HG03469 (cell line): ENCODE measurements at regions not wholly inside any gene's neighbourhood (a gene's known extent, or its start where the extent isn't known, plus 50 kb on each side); places are given as distances from the start of the nearest gene placed in this dataset.
"Not testable (repeated sequence)": the region's sequence is repeated elsewhere in the genome, so short reads cannot be mapped to it uniquely, and the experiment has no call there.

Source experiments
- ATAC-seq: cut with Tn5 transposase; IDR thresholded peaks from one replicate; pipeline ENCODE4 v1.9.1; 2021; ENCODE audit warnings: mild to moderate bottlenecking, moderate library complexity, moderate number of reproducible peaks; ENCODE audit not compliant: unreplicated experiment

DNA sequence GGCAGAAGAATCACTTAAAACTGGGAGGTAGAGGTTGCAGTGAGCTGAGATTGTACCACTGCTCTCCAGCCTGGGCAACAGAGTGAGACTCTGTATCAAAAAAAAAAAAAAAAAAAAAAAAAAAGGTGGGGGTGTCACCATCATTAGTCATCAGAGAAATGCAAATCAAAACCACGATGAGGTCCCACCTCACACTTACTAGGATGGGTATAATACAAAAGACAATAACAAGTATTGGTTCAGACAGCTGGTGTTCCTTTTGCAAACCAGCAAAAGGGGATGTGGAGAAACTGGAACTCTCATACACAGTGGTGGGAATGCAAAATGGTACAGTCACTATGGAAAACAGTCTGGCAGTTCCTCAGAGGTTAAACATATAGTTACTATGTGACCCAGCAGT, 78.7 kb upstream of the TSC22D2 start:
- ATAC-seq, result no peak

DNA sequence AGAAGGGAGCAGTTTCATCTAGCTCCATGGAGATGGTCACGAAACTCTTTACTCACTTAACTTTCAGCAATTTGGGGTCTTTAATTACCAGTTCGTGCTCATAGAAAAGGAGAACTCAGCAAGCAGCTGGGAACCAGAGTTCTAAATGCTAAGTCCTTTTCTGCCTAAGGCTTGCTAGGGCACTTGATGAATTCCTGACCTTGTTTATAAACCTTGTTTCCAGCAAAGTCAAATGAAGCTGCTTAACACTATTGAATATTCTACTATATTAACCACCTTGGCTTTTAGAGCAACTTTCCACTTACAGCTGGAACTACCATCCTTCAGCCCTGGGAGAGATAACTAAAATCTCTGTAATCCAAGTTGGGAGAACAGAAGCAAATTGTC, 79.5 kb upstream of the TSC22D2 start:
- no peak for ATAC-seq

DNA sequence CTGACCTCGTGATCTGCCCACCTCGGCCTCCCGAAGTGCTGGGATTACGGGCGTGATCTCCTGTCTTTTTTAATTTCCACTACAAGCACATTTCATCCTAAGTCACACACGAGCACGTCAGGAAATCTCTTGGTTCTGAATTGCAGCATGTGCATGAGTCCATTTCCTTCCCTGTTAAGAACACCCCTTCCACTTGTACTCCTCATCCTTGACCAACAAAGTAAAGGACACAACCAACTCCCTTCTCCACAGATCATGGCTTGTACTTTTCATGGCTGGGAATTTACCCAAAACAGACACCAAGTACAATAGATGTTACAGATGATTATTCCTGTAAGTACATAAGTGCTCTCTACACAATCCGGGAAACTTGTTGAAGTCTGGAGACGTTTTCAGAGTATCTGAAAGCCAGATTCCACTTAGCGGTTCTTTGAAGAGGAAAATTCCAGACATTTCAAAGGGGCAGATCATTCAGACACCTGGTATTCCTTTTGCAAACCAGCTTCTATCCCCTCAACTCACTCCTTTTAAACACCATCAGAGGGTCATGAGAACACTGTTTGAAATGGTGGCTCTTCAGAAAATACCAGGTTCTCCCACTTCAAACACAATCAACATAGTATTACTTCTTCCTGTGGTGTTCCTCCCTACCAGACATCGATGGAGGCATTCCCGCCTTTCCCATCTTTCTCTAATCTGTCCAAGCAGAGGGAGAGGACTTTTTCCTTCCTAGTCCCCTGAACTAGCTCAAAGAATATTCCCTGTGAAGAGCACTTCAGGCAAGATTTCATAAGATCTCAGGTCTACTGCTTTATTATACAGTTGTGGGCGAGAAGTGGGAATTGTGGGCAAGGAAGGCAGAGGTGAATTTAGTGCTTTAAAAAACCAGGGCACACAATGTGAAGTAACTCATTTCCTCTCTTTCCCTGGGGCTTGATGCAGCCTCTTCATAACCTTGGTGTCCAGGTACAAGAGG, 80.1 kb upstream of the TSC22D2 start:
- ATAC-seq, result no peak

DNA sequence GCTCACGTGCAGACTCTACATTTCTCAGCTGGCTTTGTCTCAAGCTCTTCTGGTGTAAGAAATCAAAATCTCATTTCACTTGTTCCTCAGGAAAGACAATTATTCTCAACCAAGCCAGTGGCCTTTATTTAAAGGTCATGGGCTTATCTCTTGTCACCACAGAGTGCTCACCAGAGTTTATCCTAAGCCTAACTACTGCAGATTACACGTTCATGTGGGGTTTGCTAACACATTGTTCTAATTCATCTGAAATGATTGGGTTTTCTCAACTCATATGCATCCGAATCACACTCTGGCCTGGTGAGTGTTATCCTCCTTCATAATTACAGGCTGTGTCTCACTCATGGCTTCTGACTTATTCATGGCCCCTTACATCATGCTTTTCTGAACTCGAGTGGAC, 83.3 kb upstream of the TSC22D2 start:
- no peak for ATAC-seq

DNA sequence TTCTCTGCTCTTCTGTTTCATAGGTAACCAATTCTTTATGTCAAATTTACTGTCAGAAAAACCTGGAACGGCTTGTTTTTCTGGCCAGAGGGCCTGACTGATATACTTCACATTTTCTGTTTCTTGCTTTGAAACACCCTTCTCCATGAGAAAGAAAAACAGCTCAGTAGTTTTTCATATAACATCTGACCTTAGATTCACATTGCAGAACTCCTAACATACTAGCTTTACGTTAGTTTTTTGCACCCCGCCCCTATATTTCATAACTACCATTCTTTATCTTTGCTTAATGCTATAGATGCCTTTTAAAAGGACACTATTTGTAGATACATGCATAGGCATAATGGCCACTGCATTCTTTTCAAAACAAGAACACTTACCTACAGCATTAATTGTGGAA, 83.9 kb upstream of the TSC22D2 start:
- no peak for ATAC-seq

DNA sequence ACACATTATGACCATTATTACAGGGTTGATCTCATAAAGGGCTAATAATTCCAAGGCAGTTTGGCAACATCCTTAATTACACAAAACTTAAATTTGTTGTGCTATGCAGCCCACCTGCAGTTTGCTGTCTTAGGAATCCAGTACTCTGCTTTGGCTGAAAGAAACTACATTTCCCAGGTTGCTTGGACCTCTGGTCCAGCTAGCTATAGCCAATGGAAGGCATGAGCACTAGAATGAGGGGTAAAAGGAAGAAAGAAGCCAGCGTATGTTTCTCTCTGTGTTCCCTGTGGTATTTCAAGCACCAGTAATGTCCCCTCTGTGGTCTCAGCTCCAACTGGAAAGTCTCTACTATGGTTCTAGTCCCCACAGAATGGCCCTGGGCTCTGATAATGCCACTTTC, 84.3 kb upstream of the TSC22D2 start:
- no peak for ATAC-seq

DNA sequence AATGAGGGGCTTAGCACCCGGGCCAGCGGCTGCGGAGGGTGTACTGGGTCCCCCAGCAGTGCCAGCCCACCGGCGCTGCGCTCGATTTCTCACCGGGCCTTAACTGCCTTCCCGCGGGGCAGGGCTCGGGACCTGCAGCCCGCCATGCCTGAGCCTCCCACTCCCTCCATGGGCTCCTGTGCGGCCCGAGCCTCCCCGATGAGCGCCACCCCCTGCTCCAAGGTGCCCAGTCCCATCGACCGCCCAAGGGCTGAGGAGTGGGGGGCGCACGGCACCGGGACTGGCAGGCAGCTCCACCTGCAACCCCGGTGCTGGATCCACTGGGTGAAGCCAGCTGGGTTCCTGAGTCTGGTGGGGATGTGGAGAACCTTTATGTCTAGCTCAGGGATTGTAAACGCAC, 85.0 kb upstream of the TSC22D2 start:
- not testable (repeated sequence) for ATAC-seq

DNA sequence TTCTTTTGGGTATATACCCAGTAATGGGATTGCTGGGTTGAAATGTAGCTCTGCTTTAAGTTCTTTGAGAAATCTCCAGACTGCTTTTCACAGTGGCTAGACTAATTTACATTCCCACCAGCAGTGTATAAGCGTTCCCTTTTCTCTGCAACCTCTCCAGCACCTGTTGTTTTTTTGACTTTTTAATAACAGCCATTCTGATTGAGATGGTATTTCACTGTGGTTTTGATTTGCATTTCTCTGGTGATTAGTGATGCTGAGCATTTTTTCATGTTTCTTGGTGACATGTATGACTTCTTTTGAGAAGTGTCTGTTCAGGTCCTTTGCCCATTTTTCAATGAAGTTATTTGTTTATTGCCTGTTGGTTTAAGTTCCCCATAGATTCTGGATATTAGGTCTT, 87.1 kb upstream of the TSC22D2 start:
- ATAC-seq, result not testable (repeated sequence)

DNA sequence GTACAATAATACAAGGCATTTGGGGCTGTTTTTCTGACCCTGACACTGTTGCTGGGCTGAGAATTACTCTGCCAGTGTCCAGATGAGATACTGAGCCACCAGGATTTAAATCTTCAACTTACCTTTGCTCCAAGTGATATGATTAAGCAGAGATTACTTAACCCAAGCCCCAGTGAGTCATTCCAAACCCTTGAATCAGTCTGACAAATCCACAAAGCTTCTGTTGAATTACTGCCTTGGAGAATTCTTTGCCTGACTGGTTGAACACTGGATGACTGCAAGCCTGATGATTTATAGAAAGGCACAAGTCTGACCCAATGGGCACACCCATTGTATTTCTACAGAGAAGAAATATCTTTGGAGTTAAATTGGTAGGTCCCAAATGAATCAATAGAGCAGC, 88.2 kb upstream of the TSC22D2 start:
- no peak for ATAC-seq

DNA sequence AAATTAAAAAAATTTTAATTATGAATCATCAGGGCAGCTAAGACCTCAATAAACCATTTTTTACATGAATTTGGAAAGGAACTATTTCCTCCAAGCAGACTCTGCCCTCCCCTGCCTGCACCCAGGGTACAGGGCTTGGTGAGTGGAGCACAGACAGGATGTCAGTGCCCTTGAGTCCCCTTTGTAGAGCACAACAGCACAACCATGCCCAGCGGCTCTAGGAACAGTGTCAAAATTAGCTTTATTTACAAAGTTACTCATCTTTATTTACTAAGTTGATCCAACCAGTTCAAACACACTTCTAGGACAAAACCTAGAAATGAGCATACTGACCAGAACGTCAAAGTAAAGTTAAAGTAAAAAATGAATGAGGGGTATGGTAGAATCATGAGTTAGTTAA, 90.6 kb upstream of the TSC22D2 start:
- no peak for ATAC-seq

DNA sequence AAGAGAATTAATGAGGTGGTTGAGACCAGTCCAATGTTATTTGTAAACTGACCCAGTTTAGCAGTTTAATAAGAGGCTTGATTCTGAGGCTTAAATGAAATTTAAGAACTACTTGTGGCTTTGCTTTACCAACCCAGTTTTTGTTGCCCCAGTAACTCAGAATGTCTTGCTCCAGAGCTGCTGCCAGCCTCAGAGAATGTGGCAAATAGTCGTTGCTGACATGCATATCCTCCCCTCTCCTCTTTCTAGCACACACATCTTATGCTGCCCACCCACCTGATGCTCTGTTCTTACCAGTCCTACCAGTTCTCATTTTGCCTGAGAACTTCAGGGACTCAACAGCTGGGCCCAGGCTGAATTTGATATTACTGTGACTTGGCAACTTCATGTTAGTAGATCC, 92.4 kb upstream of the TSC22D2 start:
- no peak for ATAC-seq

DNA sequence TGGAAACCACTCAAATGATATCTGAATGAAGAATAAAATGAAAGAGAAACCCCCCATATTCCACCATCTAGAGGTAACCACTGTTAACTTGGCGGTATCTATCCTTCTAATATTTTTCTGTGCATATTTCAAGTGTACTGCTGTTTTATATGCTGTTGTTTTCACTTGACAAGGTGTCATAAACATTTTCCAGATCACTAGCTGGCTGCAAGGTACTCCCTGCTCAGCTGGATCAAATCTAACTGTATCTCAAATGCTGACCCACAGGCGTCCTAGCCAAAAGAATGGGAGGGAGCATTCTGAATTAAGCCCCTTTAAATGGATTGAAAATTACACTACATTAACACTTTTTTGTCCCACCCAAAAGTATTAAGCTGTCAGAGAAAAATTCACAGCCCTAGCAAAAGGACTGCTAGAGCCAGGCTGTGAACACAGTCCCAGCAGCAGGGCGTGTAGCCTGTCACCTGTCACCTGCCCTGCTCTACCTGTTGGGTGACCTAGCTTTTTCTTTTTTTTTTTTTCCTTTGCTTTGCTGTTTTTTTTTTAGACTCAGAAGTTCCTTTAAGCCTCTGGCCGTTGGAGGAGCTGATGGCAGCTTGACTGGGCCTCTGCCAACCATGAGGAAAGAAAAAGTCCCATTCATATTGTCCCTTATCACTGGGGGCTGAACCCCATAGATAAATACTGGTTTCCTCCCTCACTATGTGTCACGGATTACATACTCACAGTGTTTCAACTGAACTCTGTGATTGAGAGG, 93.7 kb upstream of the TSC22D2 start:
- no peak for ATAC-seq

DNA sequence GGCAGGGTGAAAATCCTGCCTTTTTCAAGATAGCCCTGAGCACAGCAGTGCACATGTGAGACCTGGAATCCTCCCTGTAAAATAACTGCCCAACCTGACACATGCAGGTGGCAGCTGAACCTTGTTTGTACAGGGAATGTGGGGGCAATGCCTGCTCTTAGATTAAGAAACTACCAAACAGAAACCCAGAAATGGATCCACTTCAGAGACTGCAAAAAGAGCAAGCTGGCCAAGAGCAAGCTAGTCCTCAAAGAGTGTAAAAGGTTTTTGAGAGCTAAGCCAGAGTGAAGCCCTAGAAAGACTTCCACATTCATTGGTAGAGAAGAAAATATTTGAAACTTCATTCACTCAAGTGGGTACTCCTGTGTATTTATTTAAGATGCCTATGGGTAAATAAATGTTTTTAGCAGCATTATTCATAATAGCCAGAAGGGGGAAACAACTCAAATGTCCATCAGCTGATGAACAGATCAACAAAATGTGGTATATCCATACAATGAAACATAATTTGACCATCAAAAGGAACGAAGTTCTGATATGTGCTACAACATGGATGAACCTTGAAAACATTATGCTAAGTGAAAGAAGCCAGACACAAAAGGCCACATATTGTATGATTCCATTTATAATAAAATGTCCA, 96.0 kb upstream of the TSC22D2 start:
- ATAC-seq, result no peak

DNA sequence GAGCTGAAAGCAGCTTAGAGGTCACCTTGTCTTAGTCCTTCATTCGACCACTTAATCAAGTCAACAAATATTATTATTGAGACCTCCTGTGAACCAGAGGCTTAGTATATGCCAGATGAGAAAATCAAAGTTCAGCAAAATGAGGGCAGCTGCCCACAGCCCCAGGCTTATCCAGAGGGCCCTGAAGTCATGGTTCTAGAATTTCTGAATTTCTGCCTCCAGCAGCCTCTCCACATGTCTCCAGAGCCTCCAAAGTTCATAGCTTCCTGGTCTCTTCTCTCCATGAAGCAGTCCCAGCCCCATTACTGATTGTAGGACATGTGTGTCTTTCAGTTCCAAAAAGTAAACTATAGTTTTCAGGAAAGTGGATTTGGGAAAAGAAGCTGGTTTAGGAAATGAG, 96.9 kb upstream of the TSC22D2 start:
- no peak for ATAC-seq

DNA sequence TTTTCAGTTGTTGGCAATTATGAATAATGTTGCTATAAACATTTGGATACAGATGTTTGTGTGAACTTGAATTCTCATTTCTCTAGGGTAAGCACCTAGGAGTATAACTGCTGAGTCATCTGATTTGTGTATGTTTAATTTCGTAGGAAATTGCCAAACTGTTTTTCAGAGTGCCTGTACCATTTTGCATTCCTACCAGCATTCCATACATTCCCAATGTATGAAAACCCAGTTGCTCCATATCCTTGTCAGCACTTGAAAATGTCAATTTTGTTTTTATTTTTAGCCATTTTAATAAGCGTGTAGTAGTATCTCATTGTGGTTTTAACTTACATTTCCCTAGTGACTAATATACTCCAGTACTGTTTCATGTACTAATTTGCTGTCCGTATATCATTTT, 98.5 kb upstream of the TSC22D2 start:
- no peak for ATAC-seq

DNA sequence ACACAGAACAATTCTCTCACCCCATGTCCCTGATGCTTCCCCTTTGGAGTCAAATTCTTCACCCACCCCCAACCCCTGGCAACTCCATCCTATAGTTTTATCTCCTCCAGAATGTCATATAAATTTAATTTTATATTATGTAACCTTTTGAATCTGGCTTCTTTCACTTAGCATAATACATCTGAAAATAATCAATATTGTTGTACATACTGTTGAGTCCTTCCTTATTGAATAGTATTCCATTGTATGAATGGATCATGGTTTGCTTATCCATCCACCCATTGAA, 98.9 kb upstream of the TSC22D2 start:
- no peak for ATAC-seq

DNA sequence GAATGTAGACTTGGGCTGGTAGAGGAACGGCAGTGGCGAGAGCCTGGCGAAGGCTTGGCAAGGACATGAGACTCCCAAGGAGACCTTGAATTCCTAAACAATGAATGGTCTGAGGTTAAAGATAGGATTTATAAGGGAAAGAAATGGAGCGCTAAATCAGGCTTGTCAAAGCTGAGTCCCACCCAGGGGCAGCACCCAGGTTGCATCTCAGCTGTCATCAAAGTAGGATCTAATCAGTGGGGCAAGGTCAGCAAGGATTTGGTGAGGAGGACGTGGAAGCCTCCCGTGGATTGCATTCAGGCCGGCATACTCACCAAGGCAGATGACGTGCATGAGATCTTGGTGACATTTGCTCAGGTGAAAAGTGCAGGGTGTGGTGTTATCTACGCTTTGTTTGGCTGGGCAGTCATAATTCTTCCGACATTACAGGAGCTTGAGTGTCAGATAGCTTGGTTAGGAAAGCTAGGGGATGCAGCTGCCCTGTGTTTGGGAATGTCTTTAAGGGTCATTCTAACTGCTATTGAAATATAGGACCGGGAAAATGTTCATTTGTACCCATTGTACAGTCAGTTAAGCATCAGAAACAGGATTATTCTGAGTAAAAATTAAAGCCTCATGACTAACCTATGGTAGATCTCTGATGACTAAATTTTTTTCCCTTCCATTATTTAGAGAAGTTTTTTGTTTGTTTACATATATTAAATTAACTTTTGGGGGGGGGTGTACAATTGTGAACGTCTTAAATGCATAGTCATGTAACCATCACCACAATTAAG, 99.4 kb upstream of the TSC22D2 start:
- no peak for ATAC-seq

DNA sequence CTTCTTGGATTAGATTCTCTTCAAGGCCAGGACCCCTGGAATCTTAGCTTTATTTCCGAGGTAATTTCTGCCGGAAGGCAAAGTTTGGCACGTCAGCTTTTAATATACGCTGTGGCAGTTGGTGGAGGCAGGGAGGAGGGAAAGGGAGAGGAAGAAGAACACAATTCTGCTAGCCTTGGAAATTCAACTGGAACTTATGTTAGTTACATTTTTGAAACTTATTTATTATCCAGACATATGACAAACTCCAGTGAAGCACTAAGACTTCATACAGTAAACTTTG, 100.1 kb upstream of the TSC22D2 start:
- ATAC-seq, result no peak

DNA sequence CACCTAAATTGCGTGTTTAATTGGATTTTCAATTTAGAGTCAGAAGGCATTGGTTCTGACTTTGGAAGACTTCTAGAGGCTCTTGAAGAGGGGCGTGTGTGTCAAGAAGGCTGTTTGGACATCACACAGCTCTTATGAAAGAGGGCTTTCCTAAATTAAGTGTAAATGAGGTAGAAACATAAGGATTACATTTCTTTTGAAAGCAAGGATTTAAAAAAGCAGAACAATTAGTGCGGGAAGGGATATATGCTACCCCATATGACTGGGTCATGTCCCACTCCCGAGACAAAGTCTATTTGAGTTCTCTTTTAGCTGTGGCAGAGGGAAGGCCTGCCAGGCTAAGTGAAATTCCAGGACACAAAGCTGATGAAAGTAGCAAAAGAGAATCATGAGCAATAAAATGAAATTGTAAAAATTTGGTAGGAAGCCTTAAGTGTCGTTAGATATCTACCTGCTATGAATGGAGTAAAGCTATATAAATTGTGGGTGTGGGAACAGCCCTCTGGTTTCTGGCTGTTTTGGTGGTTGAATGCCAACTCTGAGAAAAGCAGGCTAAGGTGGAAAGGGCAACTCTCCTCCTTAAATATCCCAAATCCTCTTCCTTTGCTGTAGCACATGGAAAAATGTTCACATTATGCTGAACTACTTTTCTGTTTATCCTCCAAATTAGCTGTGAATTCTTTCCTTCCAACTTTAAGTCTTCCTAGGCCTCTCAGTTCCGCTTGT, 100.6 kb upstream of the TSC22D2 start:
- ATAC-seq, result no peak

DNA sequence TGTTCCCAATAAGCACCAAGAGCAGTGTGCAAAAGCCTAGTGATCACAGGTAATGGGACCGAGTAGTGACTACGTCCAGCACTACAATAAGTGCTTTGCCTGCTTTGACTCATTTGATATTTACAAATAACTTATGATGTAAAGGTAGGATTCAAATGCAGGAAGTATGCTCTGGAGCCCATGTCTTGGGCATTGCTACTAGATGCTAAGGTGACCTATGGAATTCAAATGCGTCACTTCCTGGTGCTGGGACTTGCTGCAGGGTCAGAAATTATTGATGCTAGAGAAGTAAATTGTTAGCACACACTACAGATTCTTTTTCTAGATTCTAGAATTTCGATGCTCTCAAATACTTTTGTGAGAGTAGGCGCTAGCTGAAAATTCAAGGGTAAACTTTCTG, 101.2 kb upstream of the TSC22D2 start:
- no peak for ATAC-seq

DNA sequence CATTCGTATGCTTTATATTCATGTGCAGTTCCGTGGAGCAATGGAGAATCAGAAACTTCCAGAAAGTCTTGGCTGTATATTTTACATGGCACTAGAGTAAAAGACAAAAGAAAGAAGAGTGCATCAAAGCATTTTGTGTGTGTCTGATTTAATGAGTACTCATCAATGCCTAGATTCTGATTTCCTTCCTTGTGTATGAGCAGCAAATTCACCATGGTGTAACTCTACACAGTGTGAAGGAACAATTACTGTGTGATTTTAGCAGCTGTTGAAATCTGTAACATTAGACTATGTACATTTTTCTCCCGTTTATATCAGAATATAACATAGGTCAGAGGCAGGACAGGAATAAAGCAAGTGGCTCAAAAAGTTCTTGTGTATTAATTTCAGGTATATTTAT, 102.0 kb upstream of the TSC22D2 start:
- ATAC-seq, result no peak
